ENCODE measurements at regions not wholly inside any gene's neighbourhood (a gene's known extent, or its start where the extent isn't known, plus 50 kb on each side); places are given as distances from the start of the nearest gene placed in this dataset.

DNA sequence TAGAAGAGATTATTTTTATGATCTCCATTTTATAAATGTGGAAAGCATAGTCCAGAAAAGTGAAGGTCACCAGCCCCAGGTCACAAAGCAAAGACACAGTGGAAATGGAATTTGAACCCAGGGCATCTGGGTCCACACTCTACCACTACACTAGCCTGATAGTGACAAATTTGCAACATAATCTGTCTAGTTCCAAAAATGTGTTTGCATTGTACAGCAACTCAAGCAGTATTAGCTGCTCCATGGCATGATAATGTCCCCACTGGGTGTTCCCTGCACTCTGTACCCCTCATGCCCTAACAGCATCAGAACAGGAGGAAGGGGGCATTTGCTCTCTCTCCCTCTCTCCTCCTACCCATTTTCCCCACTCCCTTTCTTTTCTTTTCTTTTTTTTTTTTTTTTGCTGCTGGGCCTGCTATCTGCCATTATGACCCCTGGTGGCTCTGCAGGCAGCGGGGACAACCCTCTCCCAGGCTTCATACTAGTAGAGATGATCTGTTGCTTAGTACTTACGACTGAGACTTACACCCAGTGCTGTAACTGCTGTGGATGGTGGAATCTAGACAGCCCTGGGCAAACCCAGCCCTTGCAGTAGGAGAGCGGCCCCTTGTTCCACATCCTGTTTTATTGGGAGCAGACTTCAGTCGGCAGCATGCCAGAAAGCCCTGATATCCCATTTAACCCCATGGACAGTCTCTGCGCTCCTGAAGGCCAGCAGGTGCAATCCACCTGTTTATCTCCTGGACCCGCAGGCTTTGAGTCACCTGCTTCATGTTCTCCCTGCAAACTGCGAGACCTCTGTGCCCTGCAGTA is 306.3 kb downstream of the SOX9 start:
- no peak for DNase-seq

DNA sequence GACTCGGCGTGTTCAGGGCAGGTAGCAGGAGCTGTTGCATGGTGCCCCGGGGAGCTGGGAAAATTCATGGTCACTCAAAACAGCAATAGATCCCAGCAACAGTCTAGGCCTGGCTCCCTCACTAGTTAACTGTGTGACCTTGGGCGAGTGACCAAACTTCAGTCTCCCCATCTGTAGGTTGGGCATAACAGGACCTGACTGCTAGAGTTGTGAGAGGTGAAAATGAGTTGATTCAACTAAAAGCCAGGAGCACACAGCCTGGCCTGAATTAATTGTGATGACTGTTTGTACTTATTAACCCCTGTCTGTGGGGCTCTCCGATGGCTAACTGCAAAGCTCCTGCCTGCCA is 306.9 kb downstream of the SOX9 start:
- DNase-seq: no peak

DNA sequence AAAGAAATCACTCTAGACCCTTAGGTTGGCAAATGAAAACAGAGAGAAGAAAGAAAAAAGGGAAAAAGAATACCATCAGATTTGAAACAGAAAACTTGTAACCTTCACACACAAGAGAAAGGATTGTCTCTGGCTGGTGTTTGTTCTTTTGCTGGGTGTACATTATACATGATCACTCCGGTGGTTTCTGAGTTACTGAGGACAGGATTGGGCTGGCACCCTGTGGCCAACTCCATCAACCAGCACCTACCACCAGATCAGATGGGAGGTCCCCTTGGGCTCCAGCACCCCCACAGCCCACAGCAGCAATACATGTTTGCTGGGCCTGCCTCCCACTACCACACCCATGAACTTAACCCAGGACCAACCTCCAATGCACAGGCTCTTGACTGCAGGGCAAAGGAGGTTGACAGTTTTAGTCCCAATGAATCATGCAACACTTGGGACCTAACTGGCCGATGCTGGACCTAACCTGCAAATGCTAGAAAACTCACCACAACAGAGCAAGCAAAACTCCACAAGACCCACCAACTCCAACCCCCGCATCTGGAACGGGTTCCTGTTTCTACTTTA is 308.3 kb downstream of the SOX9 start:
- no peak for DNase-seq

DNA sequence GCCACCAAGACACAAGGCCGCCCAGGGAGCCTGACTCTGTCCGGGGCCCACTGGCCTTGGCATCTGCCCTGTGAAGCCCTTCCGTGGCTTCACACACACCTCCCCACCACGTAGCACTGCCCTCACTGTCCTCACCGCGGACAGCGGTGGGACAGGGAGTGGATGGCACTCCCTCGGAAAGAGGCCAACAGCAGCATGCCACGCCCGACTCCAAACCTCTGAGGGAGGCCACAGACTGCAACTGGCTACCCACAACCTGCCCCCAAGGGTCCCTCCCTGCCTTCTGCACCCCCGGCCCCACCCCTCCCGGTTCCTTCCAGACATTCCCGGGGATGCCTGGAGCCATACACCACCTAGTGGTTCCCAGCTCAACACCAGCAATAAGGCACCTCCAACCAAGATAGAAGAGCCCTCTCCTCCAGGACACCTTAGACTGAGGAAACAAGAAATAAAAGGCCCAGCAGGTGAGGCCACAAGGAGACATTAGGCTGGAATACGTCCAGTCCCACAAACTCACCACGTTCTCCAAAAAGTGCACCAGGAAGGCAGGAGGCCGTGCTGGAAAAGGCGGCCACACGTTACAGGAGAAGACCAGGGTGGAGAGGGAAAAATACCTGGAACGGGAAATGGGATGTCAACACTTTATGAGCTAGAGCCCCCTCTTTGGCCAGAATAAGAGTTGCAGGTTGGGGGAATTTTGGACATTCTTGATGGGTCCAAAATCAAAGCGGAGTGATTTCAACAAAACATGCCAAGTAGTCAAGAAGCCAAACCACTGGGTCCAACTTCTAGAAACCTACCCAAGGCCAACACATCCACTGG is 310.0 kb downstream of the SOX9 start:
- no peak for DNase-seq

DNA sequence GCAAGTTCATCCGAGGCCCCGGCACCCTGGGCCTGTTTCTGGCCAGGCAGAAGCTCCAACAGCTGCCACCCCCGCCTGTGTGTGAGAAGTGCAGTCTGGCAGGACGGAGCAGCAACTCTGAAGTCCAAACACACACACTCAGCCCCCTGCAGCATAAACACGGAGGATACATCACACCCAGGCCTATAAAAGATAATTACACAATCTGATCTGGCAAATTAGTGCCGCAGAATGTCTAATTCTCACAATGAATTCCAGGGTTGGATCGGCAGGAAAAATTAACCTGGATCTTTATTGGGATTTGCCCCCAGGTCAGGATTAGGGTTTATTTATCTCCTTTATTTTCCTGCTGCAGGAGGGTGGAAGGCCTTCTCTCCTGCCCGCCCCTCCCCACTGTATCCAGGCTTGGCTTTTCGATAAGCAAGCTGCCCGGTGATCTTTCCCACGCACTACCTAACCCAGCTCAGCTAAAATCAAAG is 311.4 kb downstream of the SOX9 start:
- no peak for DNase-seq

DNA sequence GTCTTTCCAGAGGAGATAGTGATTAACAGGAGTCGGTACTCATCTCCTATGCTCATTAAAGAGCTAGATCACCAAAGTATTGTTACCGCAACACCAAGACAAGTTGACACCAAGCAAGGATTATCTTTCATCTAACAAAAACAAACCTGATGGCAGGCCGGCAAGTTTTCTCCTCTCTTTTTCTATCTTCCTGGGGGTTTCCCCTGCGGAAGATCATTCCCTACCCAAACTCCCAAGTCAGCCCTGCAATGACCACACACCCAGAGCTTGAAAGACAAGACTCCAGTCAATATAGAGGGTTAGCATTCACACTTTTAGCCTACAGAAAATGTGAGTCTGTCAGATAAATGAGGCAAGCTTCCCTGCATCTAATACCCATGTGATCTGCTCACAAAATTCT is 312.1 kb downstream of the SOX9 start:
- no peak for DNase-seq

DNA sequence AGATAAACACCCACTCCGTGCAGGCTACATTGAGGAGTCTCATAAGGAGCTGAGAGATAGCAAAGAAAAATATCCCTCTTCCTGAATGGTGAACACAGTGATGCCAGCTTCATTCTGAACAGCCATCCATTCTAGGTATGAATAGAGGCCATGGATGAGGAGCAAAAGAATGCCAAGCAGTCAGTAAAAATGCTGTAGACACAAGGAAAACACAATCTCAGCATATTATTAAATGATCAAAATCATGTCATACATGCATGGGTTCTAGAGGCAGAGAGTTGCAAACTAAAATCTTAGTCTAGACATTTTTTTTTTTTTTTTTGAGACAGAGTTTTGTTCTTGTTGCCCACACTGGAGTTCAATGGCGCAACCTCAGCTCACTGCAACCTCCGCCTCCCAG is 313.0 kb downstream of the SOX9 start:
- DNase-seq: no peak

DNA sequence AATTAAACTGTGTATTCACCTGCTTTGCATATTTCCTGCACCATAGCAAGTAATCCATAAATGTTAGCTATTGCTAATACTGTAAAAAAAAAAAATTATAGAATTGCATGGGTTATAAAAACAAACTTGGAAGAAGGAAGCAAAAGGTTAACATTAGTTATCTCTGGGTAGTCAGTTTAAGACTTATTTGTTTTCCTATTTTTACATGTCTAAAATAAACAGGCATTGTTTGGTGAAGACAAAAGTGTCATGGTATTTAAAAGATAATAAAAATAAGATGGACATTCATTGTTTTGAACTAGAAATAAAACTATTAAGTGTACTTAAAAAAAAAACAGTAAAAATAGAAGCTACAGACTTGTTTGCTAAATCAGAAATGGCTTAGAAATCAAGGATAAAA is 313.8 kb downstream of the SOX9 start:
- DNase-seq: no peak

DNA sequence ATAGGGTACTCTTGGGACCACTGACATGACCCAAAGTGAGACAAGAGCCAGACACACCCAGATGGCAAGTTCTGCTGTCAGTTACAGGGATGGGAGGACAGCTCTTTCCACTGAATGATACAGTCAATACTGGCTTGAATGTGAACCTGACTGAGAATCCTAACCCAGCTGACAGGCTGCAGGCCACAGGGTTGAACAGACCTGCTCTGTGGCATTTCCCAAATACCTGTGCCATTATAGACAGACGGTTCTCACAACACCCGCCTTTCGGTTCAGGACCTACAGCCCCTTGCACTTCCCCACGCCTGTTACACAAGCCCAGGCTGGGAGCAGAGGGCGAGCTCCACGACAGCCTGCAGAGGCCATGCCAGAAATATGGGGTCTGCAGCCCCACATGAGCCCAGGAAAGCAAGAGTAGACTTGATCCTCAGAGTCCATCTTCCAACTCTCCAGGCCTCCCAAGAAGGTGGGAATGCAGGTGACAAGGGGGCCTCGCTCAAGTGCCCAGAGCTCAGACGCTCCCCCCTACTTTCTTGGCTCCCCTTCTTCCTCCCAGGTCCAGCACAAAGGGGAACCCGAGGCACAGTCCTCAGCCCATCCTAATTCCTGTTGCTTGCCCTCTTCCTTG is 314.3 kb downstream of the SOX9 start:
- DNase-seq: no peak

DNA sequence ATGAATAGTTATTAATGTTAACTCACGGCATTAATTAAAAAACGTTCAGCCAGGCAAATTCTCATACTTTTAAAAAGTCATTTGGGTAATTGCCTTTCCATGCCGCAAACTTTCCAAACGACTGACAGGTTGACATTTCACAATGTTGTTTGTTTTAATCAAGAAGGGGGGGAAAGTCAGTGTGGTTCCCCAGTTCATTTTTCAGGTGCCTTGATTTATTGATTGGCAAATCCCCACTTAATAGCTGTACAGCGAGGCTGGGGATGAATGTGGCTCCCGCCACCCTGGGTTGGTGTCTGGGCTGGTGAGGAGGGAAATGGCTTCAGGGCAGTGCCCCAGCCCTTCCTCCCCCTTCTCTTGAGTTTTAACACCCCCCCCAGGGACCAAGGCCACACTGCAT is 318.0 kb downstream of the SOX9 start:
- no peak for DNase-seq

DNA sequence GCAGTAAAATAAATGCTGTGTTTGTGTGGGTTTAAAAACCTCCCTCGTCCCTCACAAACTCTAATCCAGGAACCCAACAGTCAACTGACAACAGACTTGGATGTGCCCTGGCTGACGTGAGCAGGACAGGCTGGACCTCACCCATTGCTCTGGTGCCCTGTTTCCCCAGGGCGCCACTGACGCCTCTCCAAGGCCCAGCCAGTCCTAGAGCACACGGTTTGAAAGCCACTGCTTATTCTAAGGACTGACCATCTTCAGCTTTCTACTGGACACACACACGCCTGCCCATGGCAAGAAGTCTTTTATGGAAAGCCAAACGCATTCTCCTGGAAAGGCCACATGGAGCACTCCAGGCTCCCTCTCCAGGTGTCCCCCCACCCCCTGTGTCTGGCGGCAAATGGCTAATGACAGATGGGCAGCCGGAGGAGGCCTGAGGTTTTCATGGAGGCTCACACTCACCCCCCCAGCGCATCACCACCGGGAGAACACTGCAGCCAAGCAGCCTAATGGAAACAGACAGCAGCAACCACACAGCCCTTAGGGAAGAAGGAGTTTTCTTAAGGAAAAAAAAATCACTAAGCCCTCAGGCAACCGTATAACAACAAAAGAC is 319.2 kb downstream of the SOX9 start:
- peak in 1 of 14 donors; percentile 55 for DNase-seq

DNA sequence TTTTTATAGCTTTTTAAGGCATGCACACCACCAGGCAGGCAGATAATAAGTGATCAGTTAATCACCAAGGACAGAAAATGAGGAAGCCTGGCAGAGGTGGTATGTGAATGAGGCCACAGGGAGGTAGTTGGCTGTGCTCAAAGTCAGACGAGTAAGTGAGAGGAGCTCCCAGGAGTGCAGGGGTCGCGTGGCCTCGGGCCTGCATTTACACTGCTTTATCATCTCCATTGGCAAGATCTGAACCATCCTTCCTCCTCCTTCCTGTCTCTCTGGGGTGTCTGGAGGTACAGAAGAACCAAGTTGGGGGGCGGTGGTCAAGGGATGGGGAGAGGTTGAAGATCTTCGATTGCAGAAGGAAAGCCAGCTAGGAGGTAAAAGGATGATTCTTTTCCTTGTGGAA is 320.1 kb downstream of the SOX9 start:
- no peak for DNase-seq

DNA sequence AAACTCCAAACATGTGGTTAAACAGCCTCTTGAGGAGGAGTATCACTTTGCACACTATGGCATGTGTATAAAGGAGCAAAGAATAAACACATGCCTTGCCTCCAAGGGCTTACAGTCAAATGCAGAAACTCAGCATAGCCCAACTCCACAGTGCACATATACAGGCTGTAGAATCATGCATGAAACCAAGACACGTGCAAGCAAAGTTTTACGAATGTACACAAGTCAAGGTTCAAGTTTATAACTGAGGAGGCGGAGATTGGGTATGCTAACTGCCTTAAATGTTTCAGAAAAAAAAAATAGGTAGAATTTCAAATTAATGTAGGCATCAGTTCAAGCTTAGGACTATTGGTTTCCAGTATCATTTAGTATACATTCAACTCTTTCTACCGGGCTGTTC is 321.1 kb downstream of the SOX9 start:
- no peak for DNase-seq

DNA sequence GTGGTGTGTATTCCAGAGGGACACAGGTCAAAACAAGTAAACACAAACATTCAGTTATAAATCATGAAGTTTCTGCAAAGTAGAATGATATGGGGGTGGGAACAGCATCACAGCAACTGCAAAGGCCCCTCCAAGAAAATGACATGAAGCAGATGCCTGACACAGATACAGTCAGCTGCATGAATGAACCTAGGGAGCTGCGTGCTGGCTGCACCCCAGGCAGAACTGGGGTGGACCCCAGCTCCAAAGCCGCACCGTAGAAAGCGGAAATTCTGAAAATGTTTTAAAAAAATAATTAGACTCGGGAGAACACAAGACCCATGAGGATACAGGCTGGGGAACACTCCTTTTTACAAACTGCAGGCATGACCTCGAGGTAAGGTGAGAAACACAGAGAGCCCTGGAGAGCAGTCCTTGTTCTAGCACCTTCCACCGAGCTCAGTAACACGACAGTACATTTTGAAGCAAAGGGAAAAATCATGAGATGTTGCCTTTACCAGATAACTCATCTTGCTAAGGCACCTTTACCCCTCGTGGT is 323.8 kb downstream of the SOX9 start:
- no peak for DNase-seq

DNA sequence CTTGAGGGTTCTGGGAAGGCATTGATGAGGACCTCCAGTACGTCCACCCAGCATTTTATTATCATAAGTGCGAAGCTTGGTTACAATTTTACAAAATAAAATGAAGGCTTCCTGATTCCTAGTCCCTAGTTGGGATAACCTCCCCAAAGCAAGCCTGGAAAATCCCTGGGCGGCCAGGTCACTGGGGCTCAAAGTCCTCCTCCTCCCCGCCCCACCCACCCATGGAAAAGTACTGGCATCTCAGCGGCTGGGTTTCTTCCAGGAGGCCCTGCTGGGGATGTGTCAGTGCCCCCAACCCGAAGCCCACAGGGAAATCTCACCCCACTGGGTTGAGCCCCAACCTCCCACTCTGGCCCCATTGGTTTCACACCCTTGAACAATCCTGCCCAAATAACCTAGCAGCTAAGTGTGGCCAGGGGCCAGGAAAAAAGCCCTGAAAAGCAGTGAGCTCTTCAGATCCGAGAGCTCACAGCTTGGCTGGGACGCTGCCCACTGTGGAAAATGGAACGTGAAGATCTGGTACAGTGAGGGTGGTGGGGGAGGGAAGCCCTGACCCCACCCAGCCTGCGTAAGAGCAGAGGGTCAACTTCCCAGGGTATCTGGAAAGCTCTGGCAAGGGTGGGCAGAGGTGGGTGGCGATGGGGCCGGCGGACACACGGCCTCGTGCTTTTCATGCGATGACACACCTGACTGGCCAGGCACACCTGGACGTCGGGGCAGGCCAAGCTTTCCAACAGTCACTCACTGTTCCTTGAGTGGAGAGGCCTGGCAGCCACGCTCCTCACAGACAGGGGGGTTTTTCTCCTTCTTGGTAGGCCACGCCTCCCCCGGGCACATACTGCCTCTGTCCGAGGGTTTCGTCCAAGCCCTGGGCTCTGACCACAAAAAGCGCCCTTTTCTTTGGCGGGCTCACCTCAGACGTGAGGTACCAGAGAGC is 324.5 kb downstream of the SOX9 start:
- peak in 7 of 14 donors; percentile 11 to 51 (median 23) for DNase-seq

DNA sequence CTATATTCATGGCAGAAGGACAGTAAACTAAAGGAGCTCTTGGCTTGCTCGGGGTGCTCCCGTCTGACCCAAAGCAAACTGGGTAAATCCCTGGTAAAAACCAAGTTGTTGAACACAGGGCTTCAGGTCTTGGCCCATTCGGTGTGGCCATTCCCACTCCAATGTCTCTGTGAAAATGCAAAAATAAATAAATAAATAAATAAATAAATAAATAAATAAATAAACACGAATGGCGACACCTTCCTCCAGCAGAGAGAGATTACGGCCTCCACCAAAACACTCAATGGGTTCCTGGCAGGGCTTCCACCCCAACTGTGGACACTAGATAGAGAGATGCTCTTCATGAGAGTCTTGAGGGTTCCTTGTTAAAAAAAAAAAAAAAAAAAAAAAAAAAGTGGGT is 325.3 kb downstream of the SOX9 start:
- DNase-seq: no peak

DNA sequence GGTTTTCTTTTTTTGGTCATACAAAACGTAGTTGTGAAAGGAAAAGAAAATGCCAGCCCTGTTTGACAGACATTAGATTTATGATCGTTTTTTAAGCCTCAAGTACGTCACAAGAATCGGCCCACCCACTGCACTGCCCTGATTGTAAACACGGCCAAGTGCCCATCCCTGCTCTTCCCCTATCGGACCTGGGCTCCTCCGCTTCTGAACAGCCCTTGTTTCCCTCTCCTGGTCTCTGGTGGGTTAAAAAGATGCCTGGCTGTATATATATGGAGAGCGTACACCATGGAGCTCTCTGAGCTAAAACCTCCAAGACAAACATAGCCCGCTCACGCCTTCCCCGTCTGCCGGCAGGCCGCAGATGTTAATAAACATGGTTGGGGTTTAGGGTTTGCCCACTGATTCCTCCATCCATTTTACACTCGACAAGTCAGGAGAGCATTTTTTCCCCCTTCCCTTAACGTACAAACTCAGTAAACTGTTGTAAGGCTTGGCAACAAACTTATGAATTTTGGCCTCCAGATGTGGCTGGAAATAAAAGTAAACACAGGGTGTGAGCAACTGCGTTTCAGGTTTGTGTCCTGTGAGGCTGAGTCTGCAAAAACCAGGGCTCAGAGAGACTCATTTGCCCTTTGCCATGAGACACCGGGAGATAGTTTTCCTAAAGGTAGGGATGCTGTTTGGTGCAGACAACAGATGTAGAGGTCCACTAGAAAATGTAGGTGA is 325.9 kb downstream of the SOX9 start:
- DNase-seq: no peak

DNA sequence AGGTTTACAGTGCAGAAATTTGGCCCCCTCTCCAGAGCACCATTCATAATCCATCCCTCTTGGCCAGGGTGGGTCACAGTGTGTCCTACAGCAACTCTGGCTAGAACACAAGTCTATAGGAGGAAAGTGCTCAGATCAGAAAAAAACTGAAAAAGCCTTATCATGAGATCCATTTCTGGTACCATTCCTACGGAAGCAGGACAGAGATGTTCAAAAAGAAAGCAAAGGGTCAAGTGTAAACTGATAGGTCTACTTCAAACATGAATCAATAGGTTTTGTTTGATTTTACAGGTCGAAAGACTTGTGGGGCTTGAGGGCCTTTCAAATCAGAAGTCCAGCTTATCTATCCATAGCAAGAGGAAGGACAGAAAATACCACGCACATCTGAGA is 326.4 kb downstream of the SOX9 start:
- DNase-seq: no peak

DNA sequence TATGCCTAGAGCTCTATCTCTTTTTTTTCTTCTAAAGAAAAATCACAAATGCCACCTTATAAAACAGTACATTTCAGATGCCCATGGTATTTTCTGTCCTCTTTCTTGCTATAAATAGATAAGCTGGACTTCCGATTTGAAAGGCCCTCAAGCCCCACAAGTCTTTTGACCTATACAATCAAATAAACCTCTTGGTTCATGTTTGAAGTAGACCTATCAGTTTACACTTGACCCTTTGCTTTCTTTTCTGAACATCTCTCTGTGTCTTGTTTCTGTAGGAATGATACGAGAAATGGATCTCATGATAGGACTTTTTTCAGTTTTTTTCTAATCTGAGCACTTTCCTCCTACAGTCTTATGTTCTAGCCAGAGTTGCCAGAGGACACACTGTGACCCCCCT is 327.2 kb downstream of the SOX9 start:
- DNase-seq: no peak

All from C1 segment of cervical spinal cord (tissue), 14 donors.